ENCODE measurements at regions not wholly inside any gene's neighbourhood (a gene's known extent, or its start where the extent isn't known, plus 50 kb on each side); places are given as distances from the start of the nearest gene placed in this dataset.

GRCh38 chr2:129709956-129710598, 269.4 kb upstream of the RAB6C start:
- Mint-ChIP-seq H3K27ac (no peak overlapping the region), H3K4me1 (ENCODE audit: low read depth) (no peaks in the 10 kb centered on the region), H3K36me3 (ENCODE audit: insufficient read depth) (no peaks in the 10 kb centered on the region), H3K9me3 (ENCODE audit: low read depth) (no peaks in the 10 kb centered on the region), H3K27me3 (peaks cover 3% of the 10 kb centered on the region), H3K4me3 (ENCODE audit: low read depth) (no peak overlapping the region)
- no peak for TF ChIP-seq CTCF (IDR thresholded peaks at IDR 0.05; ENCODE audit: unreplicated experiment)
- no peak for DNase-seq (ENCODE audit: low spot score, unreplicated experiment)

GRCh38 chr2:129710670-129711495, 268.6 kb upstream of the RAB6C start:
- H3K36me3 Mint-ChIP-seq (ENCODE audit: insufficient read depth) = no peaks in the 10 kb centered on the region
- H3K9me3 Mint-ChIP-seq (ENCODE audit: low read depth) = no peaks in the 10 kb centered on the region
- DNase-seq (ENCODE audit: low spot score, unreplicated experiment) = no peak
- no peaks in the 10 kb centered on the region for H3K4me1 Mint-ChIP-seq (ENCODE audit: low read depth)
- no peak overlapping the region for H3K27ac Mint-ChIP-seq
- peaks cover 3% of the 10 kb centered on the region for H3K27me3 Mint-ChIP-seq
- no peak overlapping the region for H3K4me3 Mint-ChIP-seq (ENCODE audit: low read depth)
- no peak for TF ChIP-seq CTCF (IDR thresholded peaks at IDR 0.05; ENCODE audit: unreplicated experiment)

- Mint-ChIP-seq H3K27me3 (peaks cover 9% of the 10 kb centered on the region), H3K4me1 (ENCODE audit: low read depth) (no peaks in the 10 kb centered on the region), H3K9me3 (ENCODE audit: low read depth) (no peaks in the 10 kb centered on the region), H3K27ac (no peak overlapping the region), H3K36me3 (ENCODE audit: insufficient read depth) (no peaks in the 10 kb centered on the region), H3K4me3 (ENCODE audit: low read depth) (no peak overlapping the region)
- TF ChIP-seq CTCF (IDR thresholded peaks at IDR 0.05; ENCODE audit: unreplicated experiment) = no peak
- no peak for DNase-seq (ENCODE audit: low spot score, unreplicated experiment)
These were observed 267.4 kb upstream of the RAB6C start for GRCh38 chr2:129711816-129712675.

- no peak overlapping the region for H3K27ac Mint-ChIP-seq
- H3K36me3 Mint-ChIP-seq (ENCODE audit: insufficient read depth) = no peaks in the 10 kb centered on the region
- no peak overlapping the region for H3K4me3 Mint-ChIP-seq (ENCODE audit: low read depth)
- peaks cover under 1% of the 10 kb centered on the region for H3K4me1 Mint-ChIP-seq (ENCODE audit: low read depth)
- no peak for DNase-seq (ENCODE audit: low spot score, unreplicated experiment)
- H3K9me3 Mint-ChIP-seq (ENCODE audit: low read depth) = no peaks in the 10 kb centered on the region
- peaks cover 15% of the 10 kb centered on the region for H3K27me3 Mint-ChIP-seq
- no peak for TF ChIP-seq CTCF (IDR thresholded peaks at IDR 0.05; ENCODE audit: unreplicated experiment)
These were observed 266.8 kb upstream of the RAB6C start for GRCh38 chr2:129712676-129712985.

GRCh38 chr2:129713337-129713736, 266.1 kb upstream of the RAB6C start:
- H3K27ac Mint-ChIP-seq = no peak overlapping the region
- no peaks in the 10 kb centered on the region for H3K9me3 Mint-ChIP-seq (ENCODE audit: low read depth)
- H3K4me1 Mint-ChIP-seq (ENCODE audit: low read depth) = peaks cover 6% of the 10 kb centered on the region
- no peak for TF ChIP-seq CTCF (IDR thresholded peaks at IDR 0.05; ENCODE audit: unreplicated experiment)
- H3K4me3 Mint-ChIP-seq (ENCODE audit: low read depth) = no peak overlapping the region
- no peak for DNase-seq (ENCODE audit: low spot score, unreplicated experiment)
- H3K36me3 Mint-ChIP-seq (ENCODE audit: insufficient read depth) = no peaks in the 10 kb centered on the region
- H3K27me3 Mint-ChIP-seq = peaks cover 22% of the 10 kb centered on the region
